ENCODE measurements at regions not wholly inside any gene's neighbourhood (a gene's known extent, or its start where the extent isn't known, plus 50 kb on each side); places are given as distances from the start of the nearest gene placed in this dataset.

GRCh38 chr3:6807967-6808588 is 52.8 kb upstream of the GRM7 start:
- no peak for DNase-seq
- Histone ChIP-seq H3K9ac (ENCODE audit: insufficient read depth, low read length, poor library complexity, severe bottlenecking) (no peak overlapping the region), H3K9me3 (replicated peaks in 1 of 2; ENCODE audit: control insufficient read depth in 1 of 2, insufficient read depth in 1 of 2, low read length in 2 of 2) (peaks cover 3% of the 10 kb centered on the region in 2 donors), H3K79me2 (ENCODE audit: insufficient read depth, low read length) (no peaks in the 10 kb centered on the region), H3K36me3 (replicated peaks in 1 of 2; ENCODE audit: control insufficient read depth in 1 of 2, insufficient read depth in 2 of 2, low read length in 2 of 2) (no peaks in the 10 kb centered on the region), H3K4me3 (replicated peaks in 1 of 3; ENCODE audit: low read depth in 2 of 3, low read length in 3 of 3) (no peak overlapping the region), H4K20me1 (ENCODE audit: insufficient read depth, low read length) (no peaks in the 10 kb centered on the region), H3K4me2 (replicated peaks; ENCODE audit: extremely low read depth, low read length, poor library complexity, severe bottlenecking) (no peak overlapping the region), H3K27ac (ENCODE audit: low read depth in 1 of 2, low read length in 2 of 2) (no peak overlapping the region), H2AFZ (ENCODE audit: insufficient read depth, low read depth, low read length, poor library complexity, severe bottlenecking) (no peak overlapping the region), H3K4me1 (ENCODE audit: control insufficient read depth in 1 of 2, insufficient read depth in 2 of 2, low read length in 2 of 2) (no peaks in the 10 kb centered on the region), H3K27me3 (ENCODE audit: control insufficient read depth in 2 of 2, insufficient read depth in 2 of 2, low read length in 2 of 2) (no peaks in the 10 kb centered on the region)
- Mint-ChIP-seq H3K27me3 (ENCODE audit: low read depth in 3 of 3) (no peaks in the 10 kb centered on the region), H3K36me3 (no peaks in the 10 kb centered on the region), H3K27ac (no peak overlapping the region), H3K9me3 (peaks cover 0 to 4% (median 2%) of the 10 kb centered on the region in 7 donors), H3K4me3 (no peak overlapping the region), H3K4me1 (no peaks in the 10 kb centered on the region)
- WGBS (ENCODE audit: insufficient coverage), result 84% methylated on average over 4 of the region's 8 CpGs
- intact Hi-C loops (cut with micrococcal nuclease), result no loop called here
- TF ChIP-seq, protein P1, sequence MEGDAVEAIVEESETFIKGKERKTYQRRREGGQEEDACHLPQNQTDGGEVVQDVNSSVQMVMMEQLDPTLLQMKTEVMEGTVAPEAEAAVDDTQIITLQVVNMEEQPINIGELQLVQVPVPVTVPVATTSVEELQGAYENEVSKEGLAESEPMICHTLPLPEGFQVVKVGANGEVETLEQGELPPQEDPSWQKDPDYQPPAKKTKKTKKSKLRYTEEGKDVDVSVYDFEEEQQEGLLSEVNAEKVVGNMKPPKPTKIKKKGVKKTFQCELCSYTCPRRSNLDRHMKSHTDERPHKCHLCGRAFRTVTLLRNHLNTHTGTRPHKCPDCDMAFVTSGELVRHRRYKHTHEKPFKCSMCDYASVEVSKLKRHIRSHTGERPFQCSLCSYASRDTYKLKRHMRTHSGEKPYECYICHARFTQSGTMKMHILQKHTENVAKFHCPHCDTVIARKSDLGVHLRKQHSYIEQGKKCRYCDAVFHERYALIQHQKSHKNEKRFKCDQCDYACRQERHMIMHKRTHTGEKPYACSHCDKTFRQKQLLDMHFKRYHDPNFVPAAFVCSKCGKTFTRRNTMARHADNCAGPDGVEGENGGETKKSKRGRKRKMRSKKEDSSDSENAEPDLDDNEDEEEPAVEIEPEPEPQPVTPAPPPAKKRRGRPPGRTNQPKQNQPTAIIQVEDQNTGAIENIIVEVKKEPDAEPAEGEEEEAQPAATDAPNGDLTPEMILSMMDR (IDR thresholded peaks at IDR 0.05), result no peak

GRCh38 chr3:6809349-6809748 is 51.6 kb upstream of the GRM7 start:
- Mint-ChIP-seq H3K27ac (no peak overlapping the region), H3K27me3 (ENCODE audit: low read depth in 3 of 3) (no peaks in the 10 kb centered on the region), H3K36me3 (no peaks in the 10 kb centered on the region), H3K4me3 (no peak overlapping the region), H3K4me1 (no peaks in the 10 kb centered on the region), H3K9me3 (peaks cover under 1 to 8% (median 3%) of the 10 kb centered on the region in 7 donors)
- 88% methylated on average over 2 of the region's 2 CpGs for WGBS (ENCODE audit: insufficient coverage)
- peaks cover 3 to 12% of the 10 kb centered on the region in 2 donors for H3K9me3 ChIP-seq (replicated peaks in 1 of 2; ENCODE audit: control insufficient read depth in 1 of 2, insufficient read depth in 1 of 2, low read length in 2 of 2)
- H3K36me3 ChIP-seq (replicated peaks in 1 of 2; ENCODE audit: control insufficient read depth in 1 of 2, insufficient read depth in 2 of 2, low read length in 2 of 2), result no peaks in the 10 kb centered on the region
- TF ChIP-seq, protein P1 (IDR thresholded peaks at IDR 0.05), result no peak
- no peak overlapping the region for H3K4me3 ChIP-seq (replicated peaks in 1 of 3; ENCODE audit: low read depth in 2 of 3, low read length in 3 of 3)
- no peaks in the 10 kb centered on the region for H3K79me2 ChIP-seq (ENCODE audit: insufficient read depth, low read length)
- no peak for DNase-seq
- H4K20me1 ChIP-seq (ENCODE audit: insufficient read depth, low read length), result no peaks in the 10 kb centered on the region
- no peak overlapping the region for H3K27ac ChIP-seq (ENCODE audit: low read depth in 1 of 2, low read length in 2 of 2)
- no peak overlapping the region for H3K9ac ChIP-seq (ENCODE audit: insufficient read depth, low read length, poor library complexity, severe bottlenecking)
- H3K4me2 ChIP-seq (replicated peaks; ENCODE audit: extremely low read depth, low read length, poor library complexity, severe bottlenecking), result no peak overlapping the region
- no peaks in the 10 kb centered on the region for H3K4me1 ChIP-seq (ENCODE audit: control insufficient read depth in 1 of 2, insufficient read depth in 2 of 2, low read length in 2 of 2)
- no peak overlapping the region for H2AFZ ChIP-seq (ENCODE audit: insufficient read depth, low read depth, low read length, poor library complexity, severe bottlenecking)
- H3K27me3 ChIP-seq (ENCODE audit: control insufficient read depth in 2 of 2, insufficient read depth in 2 of 2, low read length in 2 of 2), result no peaks in the 10 kb centered on the region
- intact Hi-C loops (cut with micrococcal nuclease), result no loop called here
